ENCODE measurements at regions not wholly inside any gene's neighbourhood (a gene's known extent, or its start where the extent isn't known, plus 50 kb on each side); places are given as distances from the start of the nearest gene placed in this dataset.
"Not testable (repeated sequence)": the region's sequence is repeated elsewhere in the genome, so short reads cannot be mapped to it uniquely, and the experiment has no call there.

DNA sequence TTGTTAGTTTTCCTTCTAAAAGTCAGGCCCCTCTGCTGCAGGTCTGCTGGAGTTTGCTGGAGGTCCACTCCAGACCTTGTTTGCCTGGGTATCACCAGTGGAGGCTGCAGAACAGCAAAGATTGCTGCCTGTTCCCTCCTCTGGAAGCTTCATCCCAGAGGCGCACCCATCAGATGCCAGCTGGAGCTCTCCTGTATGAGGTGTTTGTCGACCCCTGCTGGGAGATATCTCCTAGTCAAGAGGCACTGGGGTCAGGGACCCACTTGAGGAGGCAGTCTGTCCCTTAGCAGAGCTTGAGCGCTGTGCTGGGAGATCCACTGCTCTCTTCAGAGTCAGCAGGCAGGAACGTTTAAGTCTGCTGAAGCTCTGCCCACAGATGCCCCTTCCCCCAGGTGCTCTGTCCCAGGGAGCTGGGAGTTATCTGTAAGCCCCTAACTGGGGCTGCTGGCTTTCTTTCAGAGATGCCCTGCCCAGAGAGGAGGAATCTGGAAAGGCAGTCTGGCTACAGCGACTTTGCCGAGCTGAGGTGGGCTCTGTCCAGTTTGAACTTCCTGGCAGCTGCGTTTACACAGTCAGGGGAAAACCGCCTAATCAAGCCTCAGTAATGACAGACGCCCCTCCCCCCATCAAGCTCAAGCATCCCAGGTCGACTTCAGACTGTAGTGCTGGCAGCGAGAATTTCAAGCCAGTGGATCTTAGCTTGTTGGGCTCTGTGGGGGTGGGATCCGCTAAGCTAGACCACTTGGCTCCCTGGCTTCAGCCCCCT is 49.9 kb upstream of the PGBD5 start:
- not testable (repeated sequence) for ATAC-seq

Measured in esophagus mucosa (tissue), 1 donor.